Loucy (cell line): ENCODE measurements at regions not wholly inside any gene's neighbourhood (a gene's known extent, or its start where the extent isn't known, plus 50 kb on each side); places are given as distances from the start of the nearest gene placed in this dataset.

Experiments used
- EZH2phosphoT487 ChIP-seq: fragments of 200-600 bp; IDR thresholded peaks from 2 replicates; pipeline ENCODE4 v1.6.1; 2018; ENCODE audit warnings: antibody characterized with exemption, mild to moderate bottlenecking, moderate library complexity, borderline replicate concordance
- TF ChIP-seq, protein P1 (sequence below): fragments of 200-600 bp; sonication (generic); conservative IDR thresholded peaks from 2 replicates; pipeline ENCODE4 v1.5.1; 2014; ENCODE audit warnings: mild to moderate bottlenecking, antibody characterized with exemption, low read length

DNA sequence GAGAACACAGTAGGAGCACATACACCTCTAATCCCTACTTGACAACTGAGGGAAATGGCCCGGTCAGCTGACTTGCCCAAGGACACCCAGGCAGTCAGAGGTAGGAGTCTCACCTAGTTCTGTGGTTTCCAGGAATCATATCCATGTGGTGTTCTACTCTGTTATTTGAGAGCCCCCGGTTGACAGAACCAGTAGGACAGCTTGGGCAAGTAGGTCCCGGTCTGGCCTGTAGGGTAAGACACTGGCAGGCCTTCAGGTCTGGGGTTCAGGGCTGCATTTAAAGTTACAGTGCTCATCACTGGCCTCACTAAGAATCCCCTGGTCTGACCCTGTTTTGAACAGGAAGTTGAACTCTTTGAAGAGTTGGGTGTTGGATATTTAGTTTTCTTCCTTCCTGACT is 476.1 kb downstream of the SHQ1 start:
- TF ChIP-seq, protein P1, sequence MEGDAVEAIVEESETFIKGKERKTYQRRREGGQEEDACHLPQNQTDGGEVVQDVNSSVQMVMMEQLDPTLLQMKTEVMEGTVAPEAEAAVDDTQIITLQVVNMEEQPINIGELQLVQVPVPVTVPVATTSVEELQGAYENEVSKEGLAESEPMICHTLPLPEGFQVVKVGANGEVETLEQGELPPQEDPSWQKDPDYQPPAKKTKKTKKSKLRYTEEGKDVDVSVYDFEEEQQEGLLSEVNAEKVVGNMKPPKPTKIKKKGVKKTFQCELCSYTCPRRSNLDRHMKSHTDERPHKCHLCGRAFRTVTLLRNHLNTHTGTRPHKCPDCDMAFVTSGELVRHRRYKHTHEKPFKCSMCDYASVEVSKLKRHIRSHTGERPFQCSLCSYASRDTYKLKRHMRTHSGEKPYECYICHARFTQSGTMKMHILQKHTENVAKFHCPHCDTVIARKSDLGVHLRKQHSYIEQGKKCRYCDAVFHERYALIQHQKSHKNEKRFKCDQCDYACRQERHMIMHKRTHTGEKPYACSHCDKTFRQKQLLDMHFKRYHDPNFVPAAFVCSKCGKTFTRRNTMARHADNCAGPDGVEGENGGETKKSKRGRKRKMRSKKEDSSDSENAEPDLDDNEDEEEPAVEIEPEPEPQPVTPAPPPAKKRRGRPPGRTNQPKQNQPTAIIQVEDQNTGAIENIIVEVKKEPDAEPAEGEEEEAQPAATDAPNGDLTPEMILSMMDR, result no peak
- TF ChIP-seq EZH2phosphoT487, result no peak
